ENCODE measurements at regions not wholly inside any gene's neighbourhood (a gene's known extent, or its start where the extent isn't known, plus 50 kb on each side); places are given as distances from the start of the nearest gene placed in this dataset.
"Not testable (repeated sequence)": the region's sequence is repeated elsewhere in the genome, so short reads cannot be mapped to it uniquely, and the experiment has no call there.

GRCh38 chr1:21385022-21385421 is 54.9 kb upstream of the NBPF3 start:
- DNase-seq, result no peak

- no peak for DNase-seq
These were observed 55.3 kb upstream of the NBPF3 start for GRCh38 chr1:21384620-21385019.

- DNase-seq, result no peak
These were observed 56.0 kb upstream of the NBPF3 start for GRCh38 chr1:21383785-21384401.

- DNase-seq, result no peak
These were observed 58.6 kb upstream of the NBPF3 start for GRCh38 chr1:21381354-21381753.

- DNase-seq, result not testable (repeated sequence)
These were observed 59.8 kb upstream of the NBPF3 start for GRCh38 chr1:21380147-21380546.

- no peak for DNase-seq
These were observed 60.4 kb upstream of the NBPF3 start for GRCh38 chr1:21379571-21379970.

- DNase-seq, result no peak
These were observed 61.0 kb upstream of the NBPF3 start for GRCh38 chr1:21378705-21379494.

GRCh38 chr1:21372383-21372782 is 67.6 kb upstream of the NBPF3 start:
- DNase-seq, result no peak

- no peak for DNase-seq
These were observed 70.0 kb upstream of the NBPF3 start for GRCh38 chr1:21369905-21370304.

GRCh38 chr1:21368515-21369289 is 71.2 kb upstream of the NBPF3 start:
- peak; percentile 69 for DNase-seq

- DNase-seq, result not testable (repeated sequence)
These were observed 71.9 kb upstream of the NBPF3 start for GRCh38 chr1:21367973-21368514.

GRCh38 chr1:21366288-21366687 is 73.6 kb upstream of the NBPF3 start:
- DNase-seq, result no peak

- no peak for DNase-seq
These were observed 74.8 kb upstream of the ECE1 start for GRCh38 chr1:21365036-21365435.

- DNase-seq, result no peak
These were observed 71.8 kb upstream of the ECE1 start for GRCh38 chr1:21362096-21362495.

- DNase-seq, result no peak
These were observed 71.2 kb upstream of the ECE1 start for GRCh38 chr1:21361506-21361905.

GRCh38 chr1:21357161-21357560 is 66.9 kb upstream of the ECE1 start:
- no peak for DNase-seq

- no peak for DNase-seq
These were observed 65.7 kb upstream of the ECE1 start for GRCh38 chr1:21355956-21356355.

GRCh38 chr1:21352586-21352985 is 62.3 kb upstream of the ECE1 start:
- DNase-seq, result no peak

- no peak for DNase-seq
These were observed 61.6 kb upstream of the ECE1 start for GRCh38 chr1:21351901-21352300.

GRCh38 chr1:21350202-21350885 is 60.1 kb upstream of the ECE1 start:
- DNase-seq, result no peak

- DNase-seq, result no peak
These were observed 59.4 kb upstream of the ECE1 start for GRCh38 chr1:21349693-21350092.

GRCh38 chr1:21347072-21347581 is 56.9 kb upstream of the ECE1 start:
- DNase-seq, result no peak
